Peyer's patch (tissue), 4 donors: ENCODE measurements at regions not wholly inside any gene's neighbourhood (a gene's known extent, or its start where the extent isn't known, plus 50 kb on each side); places are given as distances from the start of the nearest gene placed in this dataset.

Experiments used
- DNase-seq, 3 donors: peaks; one replicate each; pipeline ENCODE4 v3.0.0-alpha.2; 2017 to 2019
- H3K27ac ChIP-seq, 4 donors: fragments of 200-600 bp; sonication (generic); one replicate each; pipeline ENCODE4 v1.5.1; 2016 to 2019
- H3K27me3 ChIP-seq, 2 donors: fragments of 200-600 bp; sonication (generic); one replicate each; pipeline ENCODE4 v1.5.1; 2019
- H3K36me3 ChIP-seq, 3 donors: fragments of 200-600 bp; sonication (generic); one replicate each; pipeline ENCODE4 v1.5.1; 2016 to 2019
- H3K4me1 ChIP-seq, 4 donors: fragments of 200-600 bp; sonication (generic); one replicate each; pipeline ENCODE4 v1.5.1; 2016 to 2019
- H3K4me3 ChIP-seq, 4 donors: fragments of 200-600 bp; sonication (generic); 1 replicate in 3 of 4; 2 replicates in 1 of 4; pipeline ENCODE4 v1.5.1; 2016 to 2019; ENCODE audit warnings: mild to moderate bottlenecking in 1 of 4
- H3K9me3 ChIP-seq, 4 donors: fragments of 200-600 bp; sonication (generic); one replicate each; pipeline ENCODE4 v1.5.1; 2016 to 2019; ENCODE audit warnings: mild to moderate bottlenecking in 1 of 4
- POLR2A ChIP-seq, 2 donors: fragments of 450-650 bp; IDR thresholded peaks; one replicate each; pipeline ENCODE4 v1.5.1; 2017; ENCODE audit warnings: antibody characterized with exemption in 2 of 2, mild to moderate bottlenecking in 2 of 2, moderate library complexity in 2 of 2
- TF ChIP-seq, protein P1 (sequence below), 6 experiments: fragments of 450-650 bp in 4 of 6; fragments of 200-600 bp in 2 of 6; sonication (generic) in 1 of 6; IDR thresholded peaks; one replicate each; pipeline ENCODE4 v1.5.1; 2017 to 2019; ENCODE audit warnings: antibody characterized with exemption in 6 of 6, mild to moderate bottlenecking in 3 of 6, moderate library complexity in 1 of 6

DNA sequence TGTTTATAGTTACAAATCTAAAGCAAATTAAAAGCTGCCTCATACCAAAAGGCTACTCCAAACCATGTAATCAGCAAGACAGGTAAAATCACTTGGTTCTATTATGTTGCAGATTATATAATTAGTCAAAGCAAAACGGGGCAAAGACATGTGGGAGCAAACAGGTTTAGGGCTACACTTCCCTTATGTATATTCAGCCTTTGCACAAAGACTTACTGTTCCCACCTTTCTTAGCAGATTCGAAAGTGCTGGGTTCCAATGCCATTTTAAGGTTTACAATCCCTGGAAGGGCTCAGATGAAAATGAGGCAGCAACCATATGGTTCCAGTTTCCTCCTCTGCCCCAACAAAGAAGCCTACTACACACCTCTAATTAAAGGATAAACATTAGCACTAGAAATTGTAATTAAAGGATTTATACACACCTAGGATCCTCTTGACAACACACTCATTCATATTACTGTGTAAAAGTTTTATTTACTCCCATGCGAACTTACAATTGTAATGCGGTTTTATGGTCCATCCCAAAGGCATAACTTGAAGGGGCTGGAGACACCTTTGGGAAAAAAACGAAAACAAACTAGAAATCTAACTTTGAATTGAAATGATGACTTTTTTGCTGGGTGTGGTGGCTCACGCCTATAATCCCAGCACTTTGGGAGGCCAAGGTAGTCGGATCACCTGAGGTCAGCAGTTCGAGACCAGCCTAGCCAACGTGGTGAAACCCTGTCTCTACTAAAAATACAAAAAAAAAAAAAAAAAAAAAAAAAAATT lies 117.3 kb upstream of the PKN2 start:
- no peak for TF ChIP-seq POLR2A (IDR thresholded peaks at IDR 0.05)
- TF ChIP-seq, protein P1, sequence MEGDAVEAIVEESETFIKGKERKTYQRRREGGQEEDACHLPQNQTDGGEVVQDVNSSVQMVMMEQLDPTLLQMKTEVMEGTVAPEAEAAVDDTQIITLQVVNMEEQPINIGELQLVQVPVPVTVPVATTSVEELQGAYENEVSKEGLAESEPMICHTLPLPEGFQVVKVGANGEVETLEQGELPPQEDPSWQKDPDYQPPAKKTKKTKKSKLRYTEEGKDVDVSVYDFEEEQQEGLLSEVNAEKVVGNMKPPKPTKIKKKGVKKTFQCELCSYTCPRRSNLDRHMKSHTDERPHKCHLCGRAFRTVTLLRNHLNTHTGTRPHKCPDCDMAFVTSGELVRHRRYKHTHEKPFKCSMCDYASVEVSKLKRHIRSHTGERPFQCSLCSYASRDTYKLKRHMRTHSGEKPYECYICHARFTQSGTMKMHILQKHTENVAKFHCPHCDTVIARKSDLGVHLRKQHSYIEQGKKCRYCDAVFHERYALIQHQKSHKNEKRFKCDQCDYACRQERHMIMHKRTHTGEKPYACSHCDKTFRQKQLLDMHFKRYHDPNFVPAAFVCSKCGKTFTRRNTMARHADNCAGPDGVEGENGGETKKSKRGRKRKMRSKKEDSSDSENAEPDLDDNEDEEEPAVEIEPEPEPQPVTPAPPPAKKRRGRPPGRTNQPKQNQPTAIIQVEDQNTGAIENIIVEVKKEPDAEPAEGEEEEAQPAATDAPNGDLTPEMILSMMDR (IDR thresholded peaks at IDR 0.05): no peak
- Histone ChIP-seq H3K36me3 (no peaks in the 10 kb centered on the region), H3K27ac (no peak overlapping the region), H3K4me1 (no peaks in the 10 kb centered on the region), H3K9me3 (no peaks in the 10 kb centered on the region), H3K27me3 (no peaks in the 10 kb centered on the region), H3K4me3 (no peak overlapping the region)
- DNase-seq: no peak

DNA sequence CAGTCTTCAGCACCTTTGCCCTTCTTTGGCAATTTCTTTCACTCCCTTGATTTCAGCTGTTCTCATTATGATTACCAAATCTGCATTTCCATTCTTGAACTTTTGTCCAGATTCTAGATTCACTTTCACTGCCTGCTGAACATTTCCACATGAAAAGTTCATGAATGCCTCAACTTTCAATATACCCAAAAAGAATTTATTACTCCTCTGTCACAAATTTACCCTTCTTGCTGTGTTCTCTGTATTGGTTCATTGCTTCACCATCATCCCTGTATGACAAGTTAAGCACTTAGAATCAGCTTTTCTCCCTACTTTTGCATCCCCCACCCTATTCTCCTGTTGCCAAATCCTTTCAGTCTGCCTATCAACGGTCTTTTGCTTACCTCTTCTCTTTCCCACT lies 112.6 kb upstream of the PKN2 start:
- Histone ChIP-seq H3K27ac (no peak overlapping the region), H3K27me3 (no peaks in the 10 kb centered on the region), H3K36me3 (no peaks in the 10 kb centered on the region), H3K9me3 (no peaks in the 10 kb centered on the region), H3K4me3 (no peak overlapping the region), H3K4me1 (no peaks in the 10 kb centered on the region)
- TF ChIP-seq, protein P1 (IDR thresholded peaks at IDR 0.05): no peak
- TF ChIP-seq POLR2A (IDR thresholded peaks at IDR 0.05): no peak
- DNase-seq: no peak

GRCh38 chr1:88579598-88579997 lies 104.5 kb upstream of the PKN2 start:
- H3K27me3 ChIP-seq: no peaks in the 10 kb centered on the region
- DNase-seq: no peak
- no peak overlapping the region for H3K4me3 ChIP-seq
- no peak overlapping the region for H3K27ac ChIP-seq
- H3K4me1 ChIP-seq: no peaks in the 10 kb centered on the region
- H3K9me3 ChIP-seq: no peaks in the 10 kb centered on the region
- no peak for TF ChIP-seq POLR2A (IDR thresholded peaks at IDR 0.05)
- TF ChIP-seq, protein P1 (IDR thresholded peaks at IDR 0.05): no peak
- H3K36me3 ChIP-seq: no peaks in the 10 kb centered on the region

GRCh38 chr1:88581703-88582102 lies 102.4 kb upstream of the PKN2 start:
- H3K27ac ChIP-seq: no peak overlapping the region
- no peak overlapping the region for H3K4me3 ChIP-seq
- no peaks in the 10 kb centered on the region for H3K36me3 ChIP-seq
- DNase-seq: no peak
- TF ChIP-seq POLR2A (IDR thresholded peaks at IDR 0.05): no peak
- TF ChIP-seq, protein P1 (IDR thresholded peaks at IDR 0.05): no peak
- no peaks in the 10 kb centered on the region for H3K4me1 ChIP-seq
- H3K9me3 ChIP-seq: no peaks in the 10 kb centered on the region
- H3K27me3 ChIP-seq: no peaks in the 10 kb centered on the region

DNA sequence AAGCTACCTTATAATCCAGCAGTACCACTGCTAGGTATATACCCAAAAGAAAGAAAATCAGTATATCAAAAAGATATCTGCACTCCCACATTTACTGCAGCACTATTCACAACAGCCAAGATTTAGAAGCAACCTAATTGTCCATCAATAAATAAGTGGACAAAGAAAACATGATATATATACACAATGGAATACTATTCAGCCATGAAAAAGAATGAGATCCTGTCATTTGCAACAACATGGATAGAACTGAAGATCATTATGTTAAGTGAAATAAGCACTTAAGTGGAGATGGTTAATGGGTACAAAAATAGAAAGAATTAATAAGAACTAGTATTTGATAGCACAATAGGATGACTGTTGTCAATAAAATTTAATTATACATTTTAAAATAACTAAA lies 90.7 kb upstream of the PKN2 start:
- Histone ChIP-seq H3K27me3 (no peaks in the 10 kb centered on the region), H3K9me3 (peaks cover 0 to 11% (median 0%) of the 10 kb centered on the region in 4 donors), H3K36me3 (no peaks in the 10 kb centered on the region), H3K4me3 (no peak overlapping the region), H3K27ac (no peak overlapping the region), H3K4me1 (no peaks in the 10 kb centered on the region)
- TF ChIP-seq, protein P1 (IDR thresholded peaks at IDR 0.05): no peak
- no peak for TF ChIP-seq POLR2A (IDR thresholded peaks at IDR 0.05)
- no peak for DNase-seq
